ENCODE measurements at regions not wholly inside any gene's neighbourhood (a gene's known extent, or its start where the extent isn't known, plus 50 kb on each side); places are given as distances from the start of the nearest gene placed in this dataset.

DNA sequence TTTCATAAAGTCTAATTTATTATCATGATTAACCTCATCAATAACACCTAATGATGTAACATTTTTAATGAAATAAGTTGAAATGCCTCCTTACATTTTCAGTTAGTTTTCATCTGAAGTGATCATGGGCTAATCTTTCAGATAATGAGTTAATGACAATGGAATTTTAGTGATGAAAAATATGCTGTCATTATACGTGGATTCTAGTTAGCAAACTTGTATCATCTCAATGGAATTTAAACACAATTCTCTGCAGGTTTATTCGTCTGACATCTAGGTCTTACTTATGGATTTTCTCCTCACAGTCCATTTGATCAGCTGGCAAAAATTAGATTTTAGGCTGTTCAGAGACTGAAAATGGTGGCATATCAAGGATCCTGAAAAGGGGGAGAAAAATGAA is 885.0 kb downstream of the SLC4A3 start:
- Histone ChIP-seq H3K4me3 (no peak overlapping the region), H3K9me3 (replicated peaks) (no peaks in the 10 kb centered on the region), H3K27me3 (replicated peaks) (no peaks in the 10 kb centered on the region), H3K36me3 (no peaks in the 10 kb centered on the region), H3K27ac (peak overlapping the region; percentile 88), H3K4me1 (replicated peaks) (peaks cover 45% of the 10 kb centered on the region)
- DNase-seq (ENCODE audit: low read depth in 1 of 2, low spot score in 2 of 2) = peak in 1 of 2 experiments; percentile 53

DNA sequence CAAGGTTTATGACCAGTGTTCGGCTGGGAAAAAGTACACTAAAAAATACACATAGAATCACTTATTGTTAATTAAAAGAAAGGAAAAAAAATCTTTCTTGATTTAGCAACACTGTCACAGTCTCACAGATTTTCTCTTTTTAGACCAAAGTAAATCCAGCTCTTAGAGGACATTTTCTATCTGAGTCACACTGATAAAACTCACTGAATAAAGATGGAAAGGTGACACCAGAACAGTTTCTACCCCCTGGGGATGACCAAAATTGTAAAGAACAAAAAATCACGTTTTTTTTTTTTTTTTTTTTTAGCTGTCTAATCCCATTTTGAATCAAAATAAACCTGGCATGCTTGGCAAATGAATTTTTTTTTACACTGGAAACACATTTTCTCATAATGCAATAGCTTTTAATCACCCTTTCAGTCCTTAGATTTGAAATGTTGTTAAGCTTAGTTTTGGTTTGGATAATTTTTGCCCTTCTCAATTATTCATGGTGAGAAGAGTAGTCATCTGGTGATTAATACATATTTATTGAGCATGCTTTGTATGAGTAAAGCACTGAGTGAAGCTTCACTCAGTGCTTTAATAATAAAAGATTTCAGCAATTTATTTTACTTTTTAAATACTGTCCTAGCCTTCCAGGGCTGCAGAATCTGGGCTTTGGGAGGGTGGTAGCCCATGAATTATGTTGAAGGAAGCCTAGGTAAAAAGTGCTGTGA is 886.3 kb downstream of the SLC4A3 start:
- no peaks in the 10 kb centered on the region for H3K36me3 ChIP-seq
- H3K4me3 ChIP-seq = no peak overlapping the region
- no peaks in the 10 kb centered on the region for H3K9me3 ChIP-seq (replicated peaks)
- peak overlapping the region; percentile 88 for H3K27ac ChIP-seq
- H3K4me1 ChIP-seq (replicated peaks) = peaks cover 45% of the 10 kb centered on the region
- no peaks in the 10 kb centered on the region for H3K27me3 ChIP-seq (replicated peaks)
- no peak for DNase-seq (ENCODE audit: low read depth in 1 of 2, low spot score in 2 of 2)

GRCh38 chr2:220521551-220521950 is 894.1 kb downstream of the SLC4A3 start:
- no peak overlapping the region for H3K4me3 ChIP-seq
- H3K9me3 ChIP-seq (replicated peaks) = no peaks in the 10 kb centered on the region
- H3K4me1 ChIP-seq (replicated peaks) = no peaks in the 10 kb centered on the region
- H3K36me3 ChIP-seq = no peaks in the 10 kb centered on the region
- no peak for DNase-seq (ENCODE audit: low read depth in 1 of 2, low spot score in 2 of 2)
- no peak overlapping the region for H3K27ac ChIP-seq
- H3K27me3 ChIP-seq (replicated peaks) = no peaks in the 10 kb centered on the region

DNA sequence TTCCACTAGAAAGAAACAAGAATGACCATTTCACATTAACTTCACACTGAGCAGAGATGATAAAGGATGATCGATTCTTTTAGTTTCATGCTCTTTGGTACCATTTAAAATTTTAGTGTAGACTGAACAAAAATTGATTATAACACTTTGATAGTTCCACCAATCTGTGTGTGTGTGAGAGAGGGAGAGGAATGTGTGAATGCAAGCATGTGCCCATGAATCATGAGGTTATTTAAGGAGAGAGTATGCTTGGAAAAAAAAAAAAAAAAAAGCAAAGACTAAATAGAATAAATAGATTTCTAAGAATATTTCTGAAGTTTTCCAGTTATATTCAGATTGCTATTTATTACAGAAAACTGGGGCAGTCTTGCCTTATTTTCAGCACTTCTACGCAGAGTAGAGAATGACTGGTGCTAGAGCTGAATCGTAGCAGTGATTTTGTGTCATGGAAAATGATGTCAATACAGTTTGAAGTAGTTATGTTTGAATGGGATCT is 900.8 kb downstream of the SLC4A3 start:
- no peak overlapping the region for H3K4me3 ChIP-seq
- DNase-seq (ENCODE audit: low read depth in 1 of 2, low spot score in 2 of 2) = no peak
- no peaks in the 10 kb centered on the region for H3K4me1 ChIP-seq (replicated peaks)
- H3K27me3 ChIP-seq (replicated peaks) = no peaks in the 10 kb centered on the region
- H3K36me3 ChIP-seq = no peaks in the 10 kb centered on the region
- no peak overlapping the region for H3K27ac ChIP-seq
- no peaks in the 10 kb centered on the region for H3K9me3 ChIP-seq (replicated peaks)

GRCh38 chr2:220531216-220531615 is 903.8 kb downstream of the SLC4A3 start:
- DNase-seq (ENCODE audit: low read depth in 1 of 2, low spot score in 2 of 2) = no peak
- Histone ChIP-seq H3K4me3 (no peak overlapping the region), H3K36me3 (no peaks in the 10 kb centered on the region)

DNA sequence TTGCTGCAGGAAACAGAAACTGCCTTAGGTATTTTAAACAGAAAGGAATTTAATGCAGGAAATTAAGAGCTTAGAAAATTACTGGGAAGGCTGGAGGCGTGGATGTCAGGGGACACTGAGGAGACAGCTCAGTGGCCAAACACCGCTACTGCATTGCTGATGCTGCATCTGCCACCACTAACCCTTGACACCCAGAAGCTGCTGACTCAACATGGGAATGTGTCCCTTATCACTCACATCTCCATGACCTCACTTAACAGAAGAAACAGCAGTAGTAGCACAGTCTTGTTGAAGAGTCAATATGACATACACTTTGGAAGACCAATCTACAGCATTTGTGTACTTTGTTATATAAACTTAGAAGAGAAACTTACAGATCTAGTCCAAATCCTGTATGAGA is 906.1 kb downstream of the SLC4A3 start:
- H3K27me3 ChIP-seq (replicated peaks) = no peaks in the 10 kb centered on the region
- no peak for DNase-seq (ENCODE audit: low read depth in 1 of 2, low spot score in 2 of 2)

More at GRCh38 chr2:220531216-220531615, 903.8 kb downstream of the SLC4A3 start:
- H3K4me1 ChIP-seq (replicated peaks) = no peaks in the 10 kb centered on the region
- H3K27me3 ChIP-seq (replicated peaks) = no peaks in the 10 kb centered on the region
- 0 out of 2 replicates have a peak, but pooled peaks cover 5% of the 10 kb centered on the region for H3K9me3 ChIP-seq (replicated peaks)
- no peak overlapping the region for H3K27ac ChIP-seq

DNA sequence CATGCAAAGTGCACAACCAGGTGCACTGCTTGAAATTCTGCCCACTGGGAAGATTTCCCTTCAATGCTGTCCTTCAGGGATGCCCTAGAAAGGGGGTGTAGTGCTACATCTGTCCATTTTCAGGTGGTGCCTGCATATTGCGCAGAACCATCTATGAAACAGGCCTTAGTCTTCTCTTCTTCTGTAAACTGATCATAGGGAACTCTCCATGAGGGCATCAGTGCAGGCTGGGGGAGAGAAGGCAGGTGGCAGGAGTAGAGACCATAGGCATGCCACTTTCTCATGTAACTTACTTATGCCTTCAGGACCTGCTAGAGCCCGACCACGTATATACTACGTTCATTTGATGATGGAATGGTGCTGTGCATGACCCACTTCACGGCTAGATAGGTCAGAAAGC is 912.1 kb downstream of the SLC4A3 start:
- Histone ChIP-seq H3K4me3 (no peak overlapping the region), H3K27me3 (replicated peaks) (no peaks in the 10 kb centered on the region), H3K4me1 (replicated peaks) (no peaks in the 10 kb centered on the region), H3K9me3 (replicated peaks) (peaks cover 11% of the 10 kb centered on the region; the same call in 1 of the 2 replicates), H3K36me3 (no peaks in the 10 kb centered on the region), H3K27ac (no peak overlapping the region)
- no peak for DNase-seq (ENCODE audit: low read depth in 1 of 2, low spot score in 2 of 2)

More for the DNA sequence above, 906.1 kb downstream of the SLC4A3 start:
- H3K4me1 ChIP-seq (replicated peaks) = no peaks in the 10 kb centered on the region
- H3K27ac ChIP-seq = no peak overlapping the region
- no peaks in the 10 kb centered on the region for H3K36me3 ChIP-seq
- H3K9me3 ChIP-seq (replicated peaks) = peaks cover 11% of the 10 kb centered on the region; the same call in 1 of the 2 replicates
- H3K4me3 ChIP-seq = no peak overlapping the region

- H3K27me3 ChIP-seq (replicated peaks) = no peaks in the 10 kb centered on the region
- DNase-seq (ENCODE audit: low read depth in 1 of 2, low spot score in 2 of 2) = no peak
- H3K27ac ChIP-seq = no peak overlapping the region
- no peaks in the 10 kb centered on the region for H3K4me1 ChIP-seq (replicated peaks)
- no peaks in the 10 kb centered on the region; the same call in 1 of the 2 replicates for H3K9me3 ChIP-seq (replicated peaks)
- no peak overlapping the region for H3K4me3 ChIP-seq
- no peaks in the 10 kb centered on the region for H3K36me3 ChIP-seq
Measured at GRCh38 chr2:220544049-220544448, 916.6 kb downstream of the SLC4A3 start.

DNA sequence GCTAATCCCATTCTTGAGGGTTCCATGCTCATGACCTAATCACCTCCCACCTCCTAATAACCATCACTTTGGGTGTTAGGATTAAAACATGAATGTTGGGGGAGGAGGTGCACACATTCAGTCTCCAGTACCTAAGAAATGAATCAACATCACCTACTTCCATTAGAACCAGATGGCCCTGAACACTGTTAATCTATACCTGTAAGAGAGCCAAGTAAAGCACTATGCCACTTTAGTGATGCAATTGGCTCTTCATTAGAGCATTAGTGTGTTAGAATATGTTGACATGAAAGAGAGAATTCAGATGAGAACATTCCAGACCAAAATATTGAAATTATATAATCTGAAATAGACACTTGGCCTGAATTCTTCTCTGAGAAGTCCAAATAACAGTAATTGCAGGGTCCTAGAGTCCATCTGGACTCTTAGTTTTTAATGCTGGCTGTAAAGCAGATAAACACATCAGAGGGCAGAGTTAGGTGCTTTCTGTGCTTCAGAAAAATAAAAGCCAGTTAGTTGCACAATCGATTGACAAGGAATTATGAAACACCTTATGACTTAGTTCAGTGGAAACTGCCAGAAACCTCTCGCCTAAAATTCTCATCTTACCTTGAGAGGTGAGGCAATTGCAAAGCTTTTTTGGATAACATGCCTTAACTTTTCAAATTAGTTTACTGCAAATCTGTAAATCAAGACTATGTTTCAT is 923.7 kb downstream of the SLC4A3 start:
- Histone ChIP-seq H3K4me3 (no peak overlapping the region), H3K4me1 (replicated peaks) (peaks cover under 1% of the 10 kb centered on the region; the same call in 1 of the 2 replicates), H3K27ac (no peak overlapping the region), H3K27me3 (replicated peaks) (no peaks in the 10 kb centered on the region), H3K9me3 (replicated peaks) (no peaks in the 10 kb centered on the region; the same call in none of the 2 replicates), H3K36me3 (no peaks in the 10 kb centered on the region)
- DNase-seq (ENCODE audit: low read depth in 1 of 2, low spot score in 2 of 2) = no peak

DNA sequence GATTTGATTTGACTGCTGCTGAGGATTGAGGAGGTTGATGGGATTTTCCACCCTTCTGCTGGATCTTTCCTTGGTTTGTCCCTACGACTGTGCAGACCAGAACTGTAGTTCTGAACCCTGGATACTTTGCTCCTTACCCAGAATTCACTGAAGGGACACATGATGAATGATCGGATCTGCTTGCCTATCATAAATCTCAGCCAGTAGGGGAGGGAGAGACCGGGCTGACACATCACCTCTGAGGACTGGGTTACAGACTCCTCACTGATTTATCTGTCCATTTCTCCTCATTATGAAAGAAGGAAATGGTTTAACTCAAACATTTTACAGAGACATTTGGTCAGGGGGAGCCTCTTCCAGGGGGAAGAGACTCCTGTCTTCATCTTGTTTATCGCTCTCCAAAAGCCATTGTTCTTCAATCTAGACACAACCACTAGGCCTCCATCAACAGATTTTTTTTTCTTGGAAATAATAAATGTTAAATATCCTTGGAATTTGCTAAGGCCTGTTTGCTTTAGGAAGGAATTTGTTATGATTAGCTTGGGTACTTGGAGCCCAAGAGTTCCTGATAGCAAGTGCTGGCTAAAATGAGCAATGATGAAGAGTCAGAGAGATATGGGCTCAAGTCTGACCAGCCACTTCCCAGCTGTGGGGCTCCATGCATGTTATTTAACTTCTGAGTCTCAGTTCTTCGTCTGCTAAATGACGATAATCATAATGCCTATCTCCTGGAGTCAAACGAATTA is 925.5 kb downstream of the SLC4A3 start:
- no peak for DNase-seq (ENCODE audit: low read depth in 1 of 2, low spot score in 2 of 2)
- no peaks in the 10 kb centered on the region for H3K36me3 ChIP-seq
- H3K27ac ChIP-seq = no peak overlapping the region
- H3K9me3 ChIP-seq (replicated peaks) = no peaks in the 10 kb centered on the region; the same call in 1 of the 2 replicates
- peaks cover 13% of the 10 kb centered on the region for H3K4me1 ChIP-seq (replicated peaks)
- no peaks in the 10 kb centered on the region for H3K27me3 ChIP-seq (replicated peaks)
- no peak overlapping the region for H3K4me3 ChIP-seq

GRCh38 chr2:220555961-220556630 is 928.7 kb downstream of the SLC4A3 start:
- Histone ChIP-seq H3K4me1 (replicated peaks) (peaks cover 13% of the 10 kb centered on the region), H3K36me3 (no peaks in the 10 kb centered on the region), H3K4me3 (no peak overlapping the region), H3K9me3 (replicated peaks) (no peaks in the 10 kb centered on the region; the same call in none of the 2 replicates), H3K27ac (no peak overlapping the region), H3K27me3 (replicated peaks) (no peaks in the 10 kb centered on the region)
- DNase-seq (ENCODE audit: low read depth in 1 of 2, low spot score in 2 of 2) = peak in 1 of 2 experiments; percentile 5

DNA sequence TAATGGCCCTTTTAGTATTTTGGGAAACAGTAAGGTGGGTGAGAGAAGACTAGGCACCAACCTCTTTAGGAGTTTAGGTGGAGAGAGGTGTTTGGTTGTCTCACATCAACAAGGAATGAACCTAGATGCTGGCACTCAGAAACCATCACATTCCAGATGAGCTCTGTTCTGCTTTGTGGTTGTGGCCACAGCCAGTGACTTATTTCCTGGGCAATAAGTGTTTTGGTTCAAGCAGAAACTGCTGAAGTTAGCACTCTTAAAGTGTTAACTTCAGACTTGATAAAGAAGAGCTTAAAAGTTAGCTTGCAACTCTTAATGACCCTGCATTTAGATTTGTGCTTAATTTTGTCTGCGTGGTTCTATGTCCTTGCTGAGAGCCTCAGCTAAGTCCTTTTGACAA is 929.2 kb downstream of the SLC4A3 start:
- Histone ChIP-seq H3K27ac (no peak overlapping the region), H3K4me3 (no peak overlapping the region), H3K36me3 (no peaks in the 10 kb centered on the region), H3K27me3 (replicated peaks) (no peaks in the 10 kb centered on the region), H3K4me1 (replicated peaks) (peaks cover 13% of the 10 kb centered on the region), H3K9me3 (replicated peaks) (no peaks in the 10 kb centered on the region; the same call in none of the 2 replicates)
- DNase-seq (ENCODE audit: low read depth in 1 of 2, low spot score in 2 of 2) = peak in 1 of 2 experiments; percentile 12

GRCh38 chr2:220560192-220560591 is 932.8 kb downstream of the SLC4A3 start:
- Histone ChIP-seq H3K9me3 (replicated peaks) (no peaks in the 10 kb centered on the region; the same call in 1 of the 2 replicates), H3K4me3 (no peak overlapping the region), H3K4me1 (replicated peaks) (peaks cover 13% of the 10 kb centered on the region), H3K27me3 (replicated peaks) (no peaks in the 10 kb centered on the region), H3K27ac (no peak overlapping the region), H3K36me3 (no peaks in the 10 kb centered on the region)
- no peak for DNase-seq (ENCODE audit: low read depth in 1 of 2, low spot score in 2 of 2)
